Panc1 (cell line): ENCODE measurements at regions not wholly inside any gene's neighbourhood (a gene's known extent, or its start where the extent isn't known, plus 50 kb on each side); places are given as distances from the start of the nearest gene placed in this dataset.

Experiments
- ATAC-seq: fragments of 200-7000 bp; cut with Tn5 transposase; 2 replicates; pipeline ENCODE4 v1.9.1; 2020; ENCODE audit warnings: mild to moderate bottlenecking, moderate library complexity
- BruUV-seq: library from RNA; stranded (reverse); fragments of 400-500 nt; replicated peaks from 2 replicates; lab custom pipeline; 2021; lab: Mats Ljungman, UMichigan
- CTCF ChIA-PET: fragments of 300-600 bp; sonication (Branson Sonifier 250); formaldehyde crosslinking; loops from one replicate; lab custom pipeline; 2022; ENCODE audit warnings: antibody characterized with exemption; lab: Charles Lee
- POLR2A ChIA-PET: fragments of 300-600 bp; sonication (Branson Sonifier 250); formaldehyde crosslinking; loops from one replicate; lab custom pipeline; 2022; ENCODE audit warnings: antibody characterized with exemption; lab: Charles Lee
- DNase-seq: peaks from one replicate; pipeline ENCODE4 v3.0.0-alpha.2; 2010; ENCODE audit warnings: low read depth, low spot score
- H3K27ac ChIP-seq: 2 replicates; pipeline ENCODE4 v1.5.1; 2011; ENCODE audit warnings: mild to moderate bottlenecking, low read length, inconsistent platforms
- H3K27me3 ChIP-seq: fragments of 200-500 bp; sonication (Bioruptor generic); 2 replicates; pipeline ENCODE4 v1.6.0; 2014; ENCODE audit warnings: low read length, inconsistent platforms; ENCODE audit not compliant: control insufficient read depth, insufficient read depth
- H3K36me3 ChIP-seq: fragments of 200-500 bp; sonication (Bioruptor generic); 2 replicates; pipeline ENCODE4 v1.5.1; 2014; ENCODE audit warnings: inconsistent platforms, mild to moderate bottlenecking, low read length, moderate library complexity; ENCODE audit not compliant: control insufficient read depth, insufficient read depth
- H3K4me1 ChIP-seq: 2 replicates; pipeline ENCODE4 v1.5.1; 2011; ENCODE audit warnings: inconsistent platforms, mild to moderate bottlenecking, low read length, moderate library complexity; ENCODE audit not compliant: control insufficient read depth, insufficient read depth
- H3K4me3 ChIP-seq, 2 experiments: 2 replicates each; pipeline ENCODE4 v1.5.1; 2011 to 2012; ENCODE audit warnings: low read depth in 2 of 2, low read length in 2 of 2, mild to moderate bottlenecking in 2 of 2, inconsistent platforms in 1 of 2, moderate library complexity in 1 of 2
- H3K9me3 ChIP-seq: fragments of 200-500 bp; sonication (Bioruptor generic); 2 replicates; pipeline ENCODE4 v1.5.1; 2014; ENCODE audit warnings: low read depth, mild to moderate bottlenecking, inconsistent platforms, low read length, moderate library complexity; ENCODE audit not compliant: control insufficient read depth, insufficient read depth
- POLR2AphosphoS5 ChIP-seq: IDR thresholded peaks from 2 replicates; pipeline ENCODE4 v1.6.1; 2012; ENCODE audit warnings: mild to moderate bottlenecking, low read depth, low read length, moderate library complexity
- REST ChIP-seq, 2 experiments: IDR thresholded peaks; 2 replicates each; pipeline ENCODE4 v1.6.1; 2011 to 2012; ENCODE audit warnings: low read depth in 2 of 2, control low read depth in 1 of 2, low read length in 1 of 2, mild to moderate bottlenecking in 1 of 2, moderate library complexity in 1 of 2; ENCODE audit not compliant: insufficient read depth in 1 of 2
- SIN3A ChIP-seq: IDR thresholded peaks from 2 replicates; pipeline ENCODE4 v1.6.1; 2012; ENCODE audit warnings: low read depth, mild to moderate bottlenecking, low read length, moderate library complexity, borderline replicate concordance; ENCODE audit not compliant: insufficient read depth
- TCF7L2 ChIP-seq: IDR thresholded peaks from 2 replicates; pipeline ENCODE4 v1.6.1; 2011; ENCODE audit warnings: mild to moderate bottlenecking, low read depth, low read length, inconsistent platforms
- in situ Hi-C: cut with HindIII; loops from 2 replicates; pipeline ENCODE4 v1.10.0; 2016; ENCODE audit warnings: low sequenced_read_pairs, low pct_unique_long_range_greater_than_20kb
- intact Hi-C: fragments of 100-400 bp; cut with micrococcal nuclease; formaldehyde crosslinking; loops from one replicate; pipeline ENCODE4 v1.10.0; 2022; ENCODE audit not compliant: unreplicated experiment
- TF ChIP-seq, protein P1 (sequence below): fragments of 450-650 bp; IDR thresholded peaks from 2 replicates; pipeline ENCODE4 v1.5.1; 2017; ENCODE audit warnings: mild to moderate bottlenecking

- Histone ChIP-seq H3K9me3 (no peaks in the 10 kb centered on the region), H3K36me3 (no peaks in the 10 kb centered on the region), H3K4me1 (no peaks in the 10 kb centered on the region), H3K4me3 (no peak overlapping the region), H3K27me3 (no peaks in the 10 kb centered on the region), H3K27ac (no peak overlapping the region)
- ATAC-seq, result no peak
- DNase-seq, result no peak
- intact Hi-C loops, result no loop called here
- no peak for TF ChIP-seq SIN3A
- no peak for TF ChIP-seq POLR2AphosphoS5
- no peak for TF ChIP-seq REST (IDR thresholded peaks at IDR 0.05; ENCODE audit: insufficient read depth in 1 of 2, low read depth in 2 of 2, low read length in 1 of 2)
- no peak for TF ChIP-seq TCF7L2
- TF ChIP-seq, protein P1, sequence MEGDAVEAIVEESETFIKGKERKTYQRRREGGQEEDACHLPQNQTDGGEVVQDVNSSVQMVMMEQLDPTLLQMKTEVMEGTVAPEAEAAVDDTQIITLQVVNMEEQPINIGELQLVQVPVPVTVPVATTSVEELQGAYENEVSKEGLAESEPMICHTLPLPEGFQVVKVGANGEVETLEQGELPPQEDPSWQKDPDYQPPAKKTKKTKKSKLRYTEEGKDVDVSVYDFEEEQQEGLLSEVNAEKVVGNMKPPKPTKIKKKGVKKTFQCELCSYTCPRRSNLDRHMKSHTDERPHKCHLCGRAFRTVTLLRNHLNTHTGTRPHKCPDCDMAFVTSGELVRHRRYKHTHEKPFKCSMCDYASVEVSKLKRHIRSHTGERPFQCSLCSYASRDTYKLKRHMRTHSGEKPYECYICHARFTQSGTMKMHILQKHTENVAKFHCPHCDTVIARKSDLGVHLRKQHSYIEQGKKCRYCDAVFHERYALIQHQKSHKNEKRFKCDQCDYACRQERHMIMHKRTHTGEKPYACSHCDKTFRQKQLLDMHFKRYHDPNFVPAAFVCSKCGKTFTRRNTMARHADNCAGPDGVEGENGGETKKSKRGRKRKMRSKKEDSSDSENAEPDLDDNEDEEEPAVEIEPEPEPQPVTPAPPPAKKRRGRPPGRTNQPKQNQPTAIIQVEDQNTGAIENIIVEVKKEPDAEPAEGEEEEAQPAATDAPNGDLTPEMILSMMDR, result no peak
- ChIA-PET CTCF (no interaction called here), POLR2A (no interaction called here)
- in situ Hi-C loops, result no loop called here
- no TSS peak for BruUV-seq
Observed at GRCh38 chr4:54516556-54517215, 141.1 kb upstream of the KIT start.

- no peak for ATAC-seq
- intact Hi-C loops, result no loop called here
- Histone ChIP-seq H3K36me3 (no peaks in the 10 kb centered on the region), H3K9me3 (no peaks in the 10 kb centered on the region), H3K4me3 (no peak overlapping the region), H3K27ac (no peak overlapping the region), H3K27me3 (no peaks in the 10 kb centered on the region), H3K4me1 (no peaks in the 10 kb centered on the region)
- CTCF ChIA-PET, result no interaction called here
- in situ Hi-C loops, result no loop called here
- POLR2A ChIA-PET, result no interaction called here
- BruUV-seq, result no TSS peak
- TF ChIP-seq POLR2AphosphoS5 (no peak), SIN3A (no peak), REST (IDR thresholded peaks at IDR 0.05; ENCODE audit: insufficient read depth in 1 of 2, low read depth in 2 of 2, low read length in 1 of 2) (no peak), TCF7L2 (no peak)
- TF ChIP-seq, protein P1, result no peak
- DNase-seq, result no peak
Observed at GRCh38 chr4:54517781-54518444, 139.8 kb upstream of the KIT start.
